Right lobe of liver (tissue), 4 donors: ENCODE measurements at regions not wholly inside any gene's neighbourhood (a gene's known extent, or its start where the extent isn't known, plus 50 kb on each side); places are given as distances from the start of the nearest gene placed in this dataset.
"Not testable (repeated sequence)": the region's sequence is repeated elsewhere in the genome, so short reads cannot be mapped to it uniquely, and the experiment has no call there.

Experiments
- CTCF ChIP-seq, 4 donors: fragments of 200-600 bp in 3 of 4; fragments of 450-650 bp in 1 of 4; IDR thresholded peaks; one replicate each; pipeline versions ENCODE4 v1.5.1 to v1.8.0; 2016 to 2022; ENCODE audit warnings: antibody characterized with exemption in 4 of 4, mild to moderate bottlenecking in 2 of 4
- POLR2A ChIP-seq: fragments of 450-650 bp; IDR thresholded peaks from one replicate; pipeline ENCODE4 v1.6.1; 2017; ENCODE audit warnings: antibody characterized with exemption, mild to moderate bottlenecking
- donor health status: DM: no; HTN: no; CAD: no.
- donor health status: DM: no; HTN: no; CAD: no.
- donor health status: DM: no; HTN: yes; CAD: no.

GRCh38 chrY:23455647-23456046 is 236.3 kb downstream of the DAZ2 start:
- not testable (repeated sequence) for TF ChIP-seq CTCF (IDR thresholded peaks at IDR 0.05); POLR2A
